ENCODE measurements at regions not wholly inside any gene's neighbourhood (a gene's known extent, or its start where the extent isn't known, plus 50 kb on each side); places are given as distances from the start of the nearest gene placed in this dataset.

- DNase-seq (ENCODE audit: low read depth), result no peak
Observed at GRCh38 chr14:99037777-99038430, 234.1 kb downstream of the BCL11B start.

GRCh38 chr14:99038431-99038820, 233.6 kb downstream of the BCL11B start:
- DNase-seq (ENCODE audit: low read depth), result no peak

GRCh38 chr14:99039331-99040041, 232.5 kb downstream of the BCL11B start:
- DNase-seq (ENCODE audit: low read depth), result no peak

GRCh38 chr14:99040052-99040451, 231.9 kb downstream of the BCL11B start:
- no peak for DNase-seq (ENCODE audit: low read depth)

- DNase-seq (ENCODE audit: low read depth), result no peak
Observed at GRCh38 chr14:99040711-99041110, 231.3 kb downstream of the BCL11B start.

GRCh38 chr14:99041141-99041819, 230.7 kb downstream of the BCL11B start:
- no peak for DNase-seq (ENCODE audit: low read depth)

- DNase-seq (ENCODE audit: low read depth), result no peak
Observed at GRCh38 chr14:99041820-99042174, 230.2 kb downstream of the BCL11B start.

- DNase-seq (ENCODE audit: low read depth), result no peak
Observed at GRCh38 chr14:99042381-99043266, 229.4 kb downstream of the BCL11B start.

GRCh38 chr14:99043267-99043615, 228.8 kb downstream of the BCL11B start:
- DNase-seq (ENCODE audit: low read depth), result no peak

- DNase-seq (ENCODE audit: low read depth), result no peak
Observed at GRCh38 chr14:99043756-99044155, 228.2 kb downstream of the BCL11B start.

- DNase-seq (ENCODE audit: low read depth), result no peak
Observed at GRCh38 chr14:99047441-99048031, 224.5 kb downstream of the BCL11B start.

- no peak for DNase-seq (ENCODE audit: low read depth)
Observed at GRCh38 chr14:99050309-99050708, 221.7 kb downstream of the BCL11B start.

- no peak for DNase-seq (ENCODE audit: low read depth)
Observed at GRCh38 chr14:99052467-99052866, 219.5 kb downstream of the BCL11B start.

- DNase-seq (ENCODE audit: low read depth), result no peak
Observed at GRCh38 chr14:99055019-99055418, 217.0 kb downstream of the BCL11B start.

GRCh38 chr14:99055816-99056215, 216.2 kb downstream of the BCL11B start:
- DNase-seq (ENCODE audit: low read depth), result no peak

- no peak for DNase-seq (ENCODE audit: low read depth)
Observed at GRCh38 chr14:99057576-99058083, 214.4 kb downstream of the BCL11B start.

- no peak for DNase-seq (ENCODE audit: low read depth)
Observed at GRCh38 chr14:99058542-99058941, 213.5 kb downstream of the BCL11B start.

GRCh38 chr14:99062216-99062615, 209.8 kb downstream of the BCL11B start:
- DNase-seq (ENCODE audit: low read depth), result no peak

- DNase-seq (ENCODE audit: low read depth), result no peak
Observed at GRCh38 chr14:99062772-99063418, 209.1 kb downstream of the BCL11B start.

GRCh38 chr14:99063620-99064225, 208.3 kb downstream of the BCL11B start:
- no peak for DNase-seq (ENCODE audit: low read depth)

Data from non-pigmented ciliary epithelial cell (primary cell).